Neural cell (in vitro differentiated cells): ENCODE measurements at regions not wholly inside any gene's neighbourhood (a gene's known extent, or its start where the extent isn't known, plus 50 kb on each side); places are given as distances from the start of the nearest gene placed in this dataset.

Experiments used
- H2AFZ ChIP-seq: fragments of 200-600, 300-800 bp; sonication (generic), shearing (Covaris generic); 2 replicates; pipeline ENCODE4 v1.6.0; 2014; ENCODE audit warnings: low read depth, mild to moderate bottlenecking, antibody characterized with exemption, low read length, moderate library complexity
- H3F3A ChIP-seq: fragments of 200-600 bp; shearing (Covaris generic); 2 replicates; pipeline ENCODE4 v1.6.1; 2016; ENCODE audit warnings: mild to moderate bottlenecking, moderate library complexity, mixed read lengths, antibody characterized with exemption, low read length; ENCODE audit not compliant: insufficient read depth, poor library complexity, severe bottlenecking
- H3K27ac ChIP-seq: fragments of 200-600, 300-800 bp; sonication (generic), shearing (Covaris generic); 2 replicates; pipeline ENCODE4 v1.5.1; 2014; ENCODE audit warnings: mild to moderate bottlenecking, low read length, moderate library complexity
- H3K27me3 ChIP-seq: fragments of 300-800, 200-600 bp; sonication (generic), shearing (Covaris generic); 2 replicates; pipeline ENCODE4 v1.6.0; 2014; ENCODE audit warnings: mild to moderate bottlenecking, low read depth, low read length, moderate library complexity; ENCODE audit not compliant: insufficient read depth
- H3K36me3 ChIP-seq: fragments of 300-800, 200-600 bp; sonication (generic), shearing (Covaris generic); 2 replicates; pipeline ENCODE4 v1.5.1; 2014; ENCODE audit warnings: mild to moderate bottlenecking, antibody characterized with exemption, low read length, moderate library complexity; ENCODE audit not compliant: insufficient read depth
- H3K4me2 ChIP-seq: fragments of 300-800, 200-600 bp; sonication (generic), shearing (Covaris generic); 2 replicates; pipeline ENCODE4 v1.6.0; 2014; ENCODE audit warnings: mild to moderate bottlenecking, low read length
- H3K4me3 ChIP-seq: fragments of 300-800, 200-600 bp; sonication (generic), shearing (Covaris generic); 2 replicates; pipeline ENCODE4 v1.5.1; 2014; ENCODE audit warnings: mild to moderate bottlenecking, low read length, moderate library complexity
- H3K79me2 ChIP-seq: fragments of 200-600 bp; shearing (Covaris generic); replicated peaks from 2 replicates; pipeline ENCODE4 v1.6.0; 2014; ENCODE audit warnings: mild to moderate bottlenecking, low read length, moderate library complexity; ENCODE audit not compliant: insufficient read depth
- H3K9ac ChIP-seq: fragments of 300-800, 200-600 bp; sonication (generic), shearing (Covaris generic); 2 replicates; pipeline ENCODE4 v1.6.1; 2016; ENCODE audit warnings: mild to moderate bottlenecking, low read length, mixed read lengths
- H3K9me2 ChIP-seq: fragments of 200-600 bp; shearing (Covaris generic); 2 replicates; pipeline ENCODE4 v1.6.1; 2016; ENCODE audit warnings: mild to moderate bottlenecking, low read length, mixed read lengths; ENCODE audit not compliant: insufficient read depth
- H3K9me3 ChIP-seq: fragments of 200-600, 300-800 bp; sonication (generic), shearing (Covaris generic); 2 replicates; pipeline ENCODE4 v1.6.1; 2016; ENCODE audit warnings: mild to moderate bottlenecking, mixed run types, low read length, moderate library complexity, mixed read lengths
- H4K20me1 ChIP-seq: fragments of 200-600 bp; shearing (Covaris generic); 2 replicates; pipeline ENCODE4 v1.6.1; 2016; ENCODE audit warnings: mild to moderate bottlenecking, mixed run types; ENCODE audit not compliant: insufficient read depth
- EP300 ChIP-seq: fragments of 450-650 bp; conservative IDR thresholded peaks from 2 replicates; pipeline ENCODE4 v1.6.1; 2014; ENCODE audit warnings: antibody characterized with exemption, mild to moderate bottlenecking, moderate library complexity; ENCODE audit not compliant: poor library complexity, severe bottlenecking
- EZH2 ChIP-seq: fragments of 200-600, 300-800 bp; shearing (Covaris generic), sonication (generic); IDR thresholded peaks from 2 replicates; pipeline ENCODE4 v1.6.1; 2014; ENCODE audit warnings: antibody characterized with exemption, low read length, borderline replicate concordance, mild to moderate bottlenecking; ENCODE audit not compliant: insufficient read depth, poor library complexity, severe bottlenecking
- MXI1 ChIP-seq: fragments of 450-650 bp; conservative IDR thresholded peaks from 2 replicates; pipeline ENCODE4 v1.6.1; 2014; ENCODE audit warnings: antibody characterized with exemption, mild to moderate bottlenecking; ENCODE audit not compliant: poor library complexity, severe bottlenecking
- POLR2AphosphoS5 ChIP-seq: IDR thresholded peaks from 2 replicates; pipeline ENCODE4 v1.6.1; 2012
- RAD21 ChIP-seq: fragments of 450-650 bp; conservative IDR thresholded peaks from 2 replicates; pipeline ENCODE4 v1.6.1; 2014; ENCODE audit warnings: antibody characterized with exemption, mild to moderate bottlenecking, moderate library complexity
- SMC3 ChIP-seq: fragments of 450-650 bp; conservative IDR thresholded peaks from 2 replicates; pipeline ENCODE4 v1.6.1; 2014; ENCODE audit warnings: antibody characterized with exemption, mild to moderate bottlenecking, moderate library complexity; ENCODE audit not compliant: poor library complexity
- TAF1 ChIP-seq: IDR thresholded peaks from 2 replicates; pipeline ENCODE4 v1.6.1; 2012; ENCODE audit warnings: low read depth
- TF ChIP-seq, protein P1 (sequence below): fragments of 450-650 bp; IDR thresholded peaks from 2 replicates; pipeline ENCODE4 v1.5.1; 2014; ENCODE audit warnings: antibody characterized with exemption, mild to moderate bottlenecking, moderate library complexity; ENCODE audit not compliant: poor library complexity, severe bottlenecking
- TF ChIP-seq, protein P2 (sequence below): IDR thresholded peaks from 2 replicates; pipeline ENCODE4 v1.6.1; 2012; ENCODE audit warnings: borderline replicate concordance

DNA sequence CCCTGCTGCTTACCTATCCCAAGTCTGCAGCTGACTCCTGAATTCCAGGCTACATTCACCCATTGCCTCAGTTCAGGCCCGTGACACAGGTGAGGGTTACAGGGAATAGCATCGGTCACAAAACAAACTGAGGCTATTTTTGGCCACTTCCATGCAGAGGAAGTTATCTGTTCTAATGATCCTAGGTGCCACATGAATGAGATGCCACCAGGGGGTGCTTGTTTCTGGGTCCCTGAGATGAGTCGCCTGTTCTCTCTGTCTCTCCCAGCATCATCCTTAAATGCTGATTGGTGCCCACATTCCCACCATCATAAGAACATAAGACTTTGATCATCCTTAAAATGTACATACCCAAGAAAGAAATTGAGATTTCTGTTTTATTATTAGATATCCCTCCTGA is 119.0 kb upstream of the CELF4 start:
- Histone ChIP-seq H3K9me2 (no peaks in the 10 kb centered on the region), H2AFZ (no peak overlapping the region), H3K27me3 (no peaks in the 10 kb centered on the region), H3K9ac (no peak overlapping the region), H3K4me2 (no peak overlapping the region), H3K9me3 (no peaks in the 10 kb centered on the region), H3K79me2 (no peaks in the 10 kb centered on the region), H3K4me3 (no peak overlapping the region), H3K36me3 (no peaks in the 10 kb centered on the region), H3K27ac (no peak overlapping the region), H4K20me1 (no peaks in the 10 kb centered on the region), H3F3A (no peaks in the 10 kb centered on the region)
- TF ChIP-seq MXI1 (no peak), POLR2AphosphoS5 (no peak), SMC3 (no peak), EZH2 (no peak), TAF1 (no peak), RAD21 (no peak), EP300 (no peak)
- TF ChIP-seq, protein P1, sequence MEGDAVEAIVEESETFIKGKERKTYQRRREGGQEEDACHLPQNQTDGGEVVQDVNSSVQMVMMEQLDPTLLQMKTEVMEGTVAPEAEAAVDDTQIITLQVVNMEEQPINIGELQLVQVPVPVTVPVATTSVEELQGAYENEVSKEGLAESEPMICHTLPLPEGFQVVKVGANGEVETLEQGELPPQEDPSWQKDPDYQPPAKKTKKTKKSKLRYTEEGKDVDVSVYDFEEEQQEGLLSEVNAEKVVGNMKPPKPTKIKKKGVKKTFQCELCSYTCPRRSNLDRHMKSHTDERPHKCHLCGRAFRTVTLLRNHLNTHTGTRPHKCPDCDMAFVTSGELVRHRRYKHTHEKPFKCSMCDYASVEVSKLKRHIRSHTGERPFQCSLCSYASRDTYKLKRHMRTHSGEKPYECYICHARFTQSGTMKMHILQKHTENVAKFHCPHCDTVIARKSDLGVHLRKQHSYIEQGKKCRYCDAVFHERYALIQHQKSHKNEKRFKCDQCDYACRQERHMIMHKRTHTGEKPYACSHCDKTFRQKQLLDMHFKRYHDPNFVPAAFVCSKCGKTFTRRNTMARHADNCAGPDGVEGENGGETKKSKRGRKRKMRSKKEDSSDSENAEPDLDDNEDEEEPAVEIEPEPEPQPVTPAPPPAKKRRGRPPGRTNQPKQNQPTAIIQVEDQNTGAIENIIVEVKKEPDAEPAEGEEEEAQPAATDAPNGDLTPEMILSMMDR, result no peak
- TF ChIP-seq, protein P2, sequence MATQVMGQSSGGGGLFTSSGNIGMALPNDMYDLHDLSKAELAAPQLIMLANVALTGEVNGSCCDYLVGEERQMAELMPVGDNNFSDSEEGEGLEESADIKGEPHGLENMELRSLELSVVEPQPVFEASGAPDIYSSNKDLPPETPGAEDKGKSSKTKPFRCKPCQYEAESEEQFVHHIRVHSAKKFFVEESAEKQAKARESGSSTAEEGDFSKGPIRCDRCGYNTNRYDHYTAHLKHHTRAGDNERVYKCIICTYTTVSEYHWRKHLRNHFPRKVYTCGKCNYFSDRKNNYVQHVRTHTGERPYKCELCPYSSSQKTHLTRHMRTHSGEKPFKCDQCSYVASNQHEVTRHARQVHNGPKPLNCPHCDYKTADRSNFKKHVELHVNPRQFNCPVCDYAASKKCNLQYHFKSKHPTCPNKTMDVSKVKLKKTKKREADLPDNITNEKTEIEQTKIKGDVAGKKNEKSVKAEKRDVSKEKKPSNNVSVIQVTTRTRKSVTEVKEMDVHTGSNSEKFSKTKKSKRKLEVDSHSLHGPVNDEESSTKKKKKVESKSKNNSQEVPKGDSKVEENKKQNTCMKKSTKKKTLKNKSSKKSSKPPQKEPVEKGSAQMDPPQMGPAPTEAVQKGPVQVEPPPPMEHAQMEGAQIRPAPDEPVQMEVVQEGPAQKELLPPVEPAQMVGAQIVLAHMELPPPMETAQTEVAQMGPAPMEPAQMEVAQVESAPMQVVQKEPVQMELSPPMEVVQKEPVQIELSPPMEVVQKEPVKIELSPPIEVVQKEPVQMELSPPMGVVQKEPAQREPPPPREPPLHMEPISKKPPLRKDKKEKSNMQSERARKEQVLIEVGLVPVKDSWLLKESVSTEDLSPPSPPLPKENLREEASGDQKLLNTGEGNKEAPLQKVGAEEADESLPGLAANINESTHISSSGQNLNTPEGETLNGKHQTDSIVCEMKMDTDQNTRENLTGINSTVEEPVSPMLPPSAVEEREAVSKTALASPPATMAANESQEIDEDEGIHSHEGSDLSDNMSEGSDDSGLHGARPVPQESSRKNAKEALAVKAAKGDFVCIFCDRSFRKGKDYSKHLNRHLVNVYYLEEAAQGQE, result no peak

DNA sequence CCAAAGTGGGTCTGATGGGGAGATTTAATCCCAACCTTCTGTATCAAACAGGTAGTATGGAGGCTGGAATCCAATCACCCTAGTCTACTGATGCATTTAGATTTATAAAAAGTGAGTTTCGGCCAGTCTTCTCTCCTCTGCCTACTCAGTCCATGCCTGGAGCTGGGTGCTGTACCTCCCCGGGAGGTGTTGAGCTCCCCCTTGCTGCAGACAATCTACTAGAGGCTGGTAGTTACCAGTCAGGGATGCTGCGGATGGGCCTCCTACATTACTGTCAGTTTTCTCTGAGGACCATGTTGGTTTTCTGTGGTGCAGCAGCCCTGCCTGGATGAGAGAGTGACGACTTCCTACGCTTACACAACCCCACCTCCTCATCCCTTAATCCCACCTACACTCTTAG is 118.6 kb upstream of the CELF4 start:
- Histone ChIP-seq H3K9me3 (no peaks in the 10 kb centered on the region), H3K9ac (no peak overlapping the region), H3K27me3 (no peaks in the 10 kb centered on the region), H2AFZ (no peak overlapping the region), H4K20me1 (no peaks in the 10 kb centered on the region), H3K4me2 (no peak overlapping the region), H3K36me3 (no peaks in the 10 kb centered on the region), H3K79me2 (no peaks in the 10 kb centered on the region), H3K4me3 (no peak overlapping the region), H3K9me2 (no peaks in the 10 kb centered on the region), H3F3A (no peaks in the 10 kb centered on the region), H3K27ac (no peak overlapping the region)
- TF ChIP-seq, protein P1, result no peak
- TF ChIP-seq TAF1, result no peak
- TF ChIP-seq RAD21, result no peak
- no peak for TF ChIP-seq MXI1
- no peak for TF ChIP-seq POLR2AphosphoS5
- no peak for TF ChIP-seq EZH2
- no peak for TF ChIP-seq EP300
- TF ChIP-seq, protein P2, result no peak
- no peak for TF ChIP-seq SMC3
